GM12891 (cell line): ENCODE measurements at regions not wholly inside any gene's neighbourhood (a gene's known extent, or its start where the extent isn't known, plus 50 kb on each side); places are given as distances from the start of the nearest gene placed in this dataset.

Experiments used
- POLR2AphosphoS5 ChIP-seq: IDR thresholded peaks from 2 replicates; pipeline ENCODE4 v1.6.1; 2011; ENCODE audit warnings: low read depth, low read length, control low read depth
- SPI1 ChIP-seq: IDR thresholded peaks from 2 replicates; pipeline ENCODE4 v1.6.1; 2011; ENCODE audit warnings: low read depth, low read length, control low read depth

DNA sequence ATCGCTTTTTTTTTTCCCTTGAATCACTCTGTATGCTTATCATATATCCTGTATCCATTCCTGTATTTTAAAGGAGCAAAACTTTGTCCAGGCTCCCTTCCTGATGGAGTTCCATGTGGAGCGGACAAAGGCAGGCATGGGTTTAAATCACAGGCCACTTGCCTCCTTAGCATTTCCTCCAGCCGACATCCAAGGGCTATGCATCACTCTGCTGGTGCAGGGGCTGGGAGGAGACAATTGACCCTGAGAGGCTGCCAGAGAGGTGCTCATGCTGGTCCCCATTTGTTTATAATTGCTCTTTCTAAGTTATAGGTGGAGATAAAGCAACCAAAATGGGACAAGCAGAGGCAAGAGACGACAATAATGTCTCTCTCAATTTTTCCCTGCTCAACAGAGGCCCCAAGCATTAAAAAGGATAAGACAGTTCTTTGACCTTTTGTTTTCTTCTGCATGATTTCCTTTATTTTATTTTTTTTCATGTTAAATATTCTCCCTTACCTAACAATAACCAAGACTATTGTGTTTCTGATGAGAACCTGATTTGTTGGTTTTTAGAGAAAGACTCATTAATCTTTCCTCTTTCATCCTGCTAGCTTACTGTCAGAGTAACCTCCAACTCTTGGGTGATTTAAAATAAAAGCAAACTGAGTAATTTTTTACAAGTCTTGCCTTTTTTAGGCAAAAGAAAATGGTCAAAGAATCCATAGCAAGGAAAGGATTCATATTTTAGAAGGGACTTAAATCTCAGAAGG lies 353.7 kb downstream of the ADGRL2 start:
- TF ChIP-seq SPI1, result no peak
- no peak for TF ChIP-seq POLR2AphosphoS5
